ENCODE measurements at regions not wholly inside any gene's neighbourhood (a gene's known extent, or its start where the extent isn't known, plus 50 kb on each side); places are given as distances from the start of the nearest gene placed in this dataset.

DNA sequence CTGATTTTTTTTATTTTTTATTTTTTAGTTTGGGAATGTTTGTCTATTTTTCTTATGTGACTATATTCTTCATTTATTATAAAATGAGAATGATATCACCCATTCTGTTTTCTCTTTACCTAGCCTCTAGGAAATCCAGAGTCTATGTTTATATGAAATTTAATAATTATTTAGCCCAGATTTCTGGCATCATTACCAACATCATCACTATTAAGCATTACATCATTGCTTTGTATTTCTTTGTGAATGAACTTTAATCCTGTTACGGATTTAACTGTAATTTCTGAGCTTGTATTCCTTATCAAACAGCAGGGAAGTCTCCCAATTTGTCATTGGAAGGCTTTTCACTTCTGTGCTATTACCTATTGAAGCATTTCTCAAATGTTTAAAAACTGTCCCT, 72.7 kb upstream of the NOX3 start:
- TF ChIP-seq, protein P1, sequence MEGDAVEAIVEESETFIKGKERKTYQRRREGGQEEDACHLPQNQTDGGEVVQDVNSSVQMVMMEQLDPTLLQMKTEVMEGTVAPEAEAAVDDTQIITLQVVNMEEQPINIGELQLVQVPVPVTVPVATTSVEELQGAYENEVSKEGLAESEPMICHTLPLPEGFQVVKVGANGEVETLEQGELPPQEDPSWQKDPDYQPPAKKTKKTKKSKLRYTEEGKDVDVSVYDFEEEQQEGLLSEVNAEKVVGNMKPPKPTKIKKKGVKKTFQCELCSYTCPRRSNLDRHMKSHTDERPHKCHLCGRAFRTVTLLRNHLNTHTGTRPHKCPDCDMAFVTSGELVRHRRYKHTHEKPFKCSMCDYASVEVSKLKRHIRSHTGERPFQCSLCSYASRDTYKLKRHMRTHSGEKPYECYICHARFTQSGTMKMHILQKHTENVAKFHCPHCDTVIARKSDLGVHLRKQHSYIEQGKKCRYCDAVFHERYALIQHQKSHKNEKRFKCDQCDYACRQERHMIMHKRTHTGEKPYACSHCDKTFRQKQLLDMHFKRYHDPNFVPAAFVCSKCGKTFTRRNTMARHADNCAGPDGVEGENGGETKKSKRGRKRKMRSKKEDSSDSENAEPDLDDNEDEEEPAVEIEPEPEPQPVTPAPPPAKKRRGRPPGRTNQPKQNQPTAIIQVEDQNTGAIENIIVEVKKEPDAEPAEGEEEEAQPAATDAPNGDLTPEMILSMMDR (conservative IDR thresholded peaks at IDR 0.05; ENCODE audit: low read length), result no peak
- no peak for TF ChIP-seq EZH2phosphoT487 (IDR thresholded peaks at IDR 0.05; ENCODE audit: borderline replicate concordance, low read depth, low read length)

All from OCI-LY7 (cell line).